SK-N-SH treated with all-trans-retinoic acid at 6 μM for 48 hours (cell line): ENCODE measurements at regions not wholly inside any gene's neighbourhood (a gene's known extent, or its start where the extent isn't known, plus 50 kb on each side); places are given as distances from the start of the nearest gene placed in this dataset.

Source experiments
- ATAC-seq: fragments of 200-7000 bp; cut with Tn5 transposase; 3 replicates; pipeline ENCODE4 v1.9.1; 2020; ENCODE audit warnings: mild to moderate bottlenecking, moderate library complexity
- ARNTL ChIP-seq: fragments of 450-650 bp; formaldehyde crosslinking; IDR thresholded peaks from 2 replicates; pipeline ENCODE4 v1.5.0; 2020; ENCODE audit warnings: low read depth, mild to moderate bottlenecking, moderate library complexity, borderline replicate concordance
- BACH2 ChIP-seq: fragments of 250-450 bp; sonication (Bioruptor Pico); IDR thresholded peaks from 2 replicates; pipeline ENCODE4 v1.9.0; 2021; ENCODE audit warnings: mild to moderate bottlenecking, borderline replicate concordance
- ESRRG ChIP-seq: fragments of 250-450 bp; sonication (Bioruptor Pico); IDR thresholded peaks from 2 replicates; pipeline ENCODE4 v1.6.1; 2021; ENCODE audit warnings: mild to moderate bottlenecking
- OSR1 ChIP-seq: fragments of 250-450 bp; sonication (Bioruptor Pico); IDR thresholded peaks from 2 replicates; pipeline ENCODE4 v1.8.0; 2022; ENCODE audit warnings: moderate library complexity, mild to moderate bottlenecking, inconsistent platforms
- PPARA ChIP-seq: fragments of 250-450 bp; sonication (Bioruptor Pico); IDR thresholded peaks from 2 replicates; pipeline ENCODE4 v1.5.0; 2020; ENCODE audit warnings: mild to moderate bottlenecking, borderline replicate concordance
- RARB ChIP-seq: fragments of 250-450 bp; sonication (Bioruptor Pico); IDR thresholded peaks from 2 replicates; pipeline ENCODE4 v1.8.0; 2021; ENCODE audit warnings: mild to moderate bottlenecking, moderate library complexity
- SNAI2 ChIP-seq: fragments of 250-450 bp; sonication (Bioruptor Pico); IDR thresholded peaks from 2 replicates; pipeline ENCODE4 v1.5.0; 2020; ENCODE audit warnings: mild to moderate bottlenecking, moderate library complexity
- ZC3H10 ChIP-seq: fragments of 250-450 bp; sonication (Bioruptor Pico); IDR thresholded peaks from 2 replicates; pipeline ENCODE4 v1.5.1; 2021; ENCODE audit warnings: mild to moderate bottlenecking, moderate library complexity
- ZNF565 ChIP-seq: fragments of 450-650 bp; formaldehyde crosslinking; conservative IDR thresholded peaks from 2 replicates; pipeline ENCODE4 v1.5.0; 2020; ENCODE audit warnings: low read depth, mild to moderate bottlenecking, moderate library complexity
- TF ChIP-seq, protein P1 (sequence below): fragments of 250-450 bp; sonication (Bioruptor Pico); IDR thresholded peaks from 2 replicates; pipeline ENCODE4 v1.8.0; 2020; ENCODE audit warnings: mild to moderate bottlenecking, moderate library complexity, borderline replicate concordance
- TF ChIP-seq, protein P2 (sequence below): fragments of 250-450 bp; sonication (Bioruptor Pico); IDR thresholded peaks from 2 replicates; pipeline ENCODE4 v1.8.0; 2021; ENCODE audit warnings: low read depth, mild to moderate bottlenecking, moderate library complexity, borderline replicate concordance
- TF ChIP-seq, protein P3 (sequence below): fragments of 250-450 bp; sonication (Bioruptor Pico); IDR thresholded peaks from 2 replicates; pipeline ENCODE4 v1.5.1; 2020; ENCODE audit warnings: low read depth, mild to moderate bottlenecking, moderate library complexity
- TF ChIP-seq, protein P4 (sequence below): fragments of 250-450 bp; sonication (Bioruptor Pico); IDR thresholded peaks from 2 replicates; pipeline ENCODE4 v1.5.0; 2020; ENCODE audit warnings: mild to moderate bottlenecking, moderate library complexity

DNA sequence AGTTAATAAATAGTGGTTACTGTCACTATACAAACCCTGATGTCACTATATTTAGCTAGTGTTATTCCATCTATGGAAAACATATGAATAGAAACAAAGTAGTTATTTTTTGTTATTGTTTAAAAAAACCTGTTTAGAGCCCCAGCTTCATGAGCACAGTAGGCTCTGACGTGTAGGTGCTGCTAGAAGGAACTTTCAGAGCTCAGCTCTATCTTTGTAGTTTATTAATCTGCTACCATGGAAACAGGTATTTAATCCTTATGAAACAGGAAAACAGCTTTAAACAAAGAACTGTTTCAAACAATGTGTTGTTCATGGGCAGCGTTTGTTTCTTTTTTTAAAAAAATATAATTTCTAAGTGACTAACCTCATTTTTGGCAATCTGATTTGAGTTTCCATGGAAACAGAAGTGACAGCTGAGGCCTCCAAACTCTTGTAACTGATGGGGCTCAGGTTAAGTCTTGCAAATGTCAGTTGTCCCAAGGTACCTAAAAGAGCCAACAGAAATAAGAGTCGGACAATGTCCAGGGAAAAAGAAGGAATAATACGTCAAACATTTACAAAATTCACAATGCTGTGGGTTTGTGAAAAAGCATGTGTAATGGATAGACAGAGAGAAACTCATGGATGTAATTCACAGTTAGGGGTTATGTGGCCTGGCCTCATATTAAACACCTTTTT lies 162.0 kb upstream of the C21orf91 start:
- ATAC-seq = no peak
- TF ChIP-seq RARB (CRISPR knock-in tag) = no peak

DNA sequence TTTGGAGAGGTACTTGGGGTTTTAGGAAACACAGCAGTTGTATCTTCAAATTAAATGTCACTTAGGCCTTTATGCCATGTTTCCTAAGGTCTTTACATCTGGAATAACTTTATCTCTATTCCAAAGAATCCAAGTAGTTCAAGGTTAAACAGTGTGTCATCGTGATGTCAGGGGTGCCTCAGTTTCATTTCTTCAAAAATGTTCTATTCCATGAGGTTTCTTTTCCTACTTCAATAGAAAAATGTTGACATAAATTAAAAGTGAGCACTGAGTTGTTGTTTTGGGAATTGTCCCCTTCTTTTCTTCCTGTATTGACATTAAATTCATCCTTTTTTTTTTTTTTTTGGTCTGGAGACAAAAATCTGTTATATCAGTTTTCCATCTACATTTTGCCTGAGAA lies 160.6 kb upstream of the C21orf91 start:
- no peak for TF ChIP-seq BACH2 (CRISPR knock-in tag)
- TF ChIP-seq, protein P1, sequence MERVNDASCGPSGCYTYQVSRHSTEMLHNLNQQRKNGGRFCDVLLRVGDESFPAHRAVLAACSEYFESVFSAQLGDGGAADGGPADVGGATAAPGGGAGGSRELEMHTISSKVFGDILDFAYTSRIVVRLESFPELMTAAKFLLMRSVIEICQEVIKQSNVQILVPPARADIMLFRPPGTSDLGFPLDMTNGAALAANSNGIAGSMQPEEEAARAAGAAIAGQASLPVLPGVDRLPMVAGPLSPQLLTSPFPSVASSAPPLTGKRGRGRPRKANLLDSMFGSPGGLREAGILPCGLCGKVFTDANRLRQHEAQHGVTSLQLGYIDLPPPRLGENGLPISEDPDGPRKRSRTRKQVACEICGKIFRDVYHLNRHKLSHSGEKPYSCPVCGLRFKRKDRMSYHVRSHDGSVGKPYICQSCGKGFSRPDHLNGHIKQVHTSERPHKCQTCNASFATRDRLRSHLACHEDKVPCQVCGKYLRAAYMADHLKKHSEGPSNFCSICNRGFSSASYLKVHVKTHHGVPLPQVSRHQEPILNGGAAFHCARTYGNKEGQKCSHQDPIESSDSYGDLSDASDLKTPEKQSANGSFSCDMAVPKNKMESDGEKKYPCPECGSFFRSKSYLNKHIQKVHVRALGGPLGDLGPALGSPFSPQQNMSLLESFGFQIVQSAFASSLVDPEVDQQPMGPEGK (CRISPR knock-in tag) = no peak
- TF ChIP-seq SNAI2 (CRISPR knock-in tag) = no peak
- no peak for TF ChIP-seq ZNF565 (CRISPR knock-in tag)
- no peak for ATAC-seq

DNA sequence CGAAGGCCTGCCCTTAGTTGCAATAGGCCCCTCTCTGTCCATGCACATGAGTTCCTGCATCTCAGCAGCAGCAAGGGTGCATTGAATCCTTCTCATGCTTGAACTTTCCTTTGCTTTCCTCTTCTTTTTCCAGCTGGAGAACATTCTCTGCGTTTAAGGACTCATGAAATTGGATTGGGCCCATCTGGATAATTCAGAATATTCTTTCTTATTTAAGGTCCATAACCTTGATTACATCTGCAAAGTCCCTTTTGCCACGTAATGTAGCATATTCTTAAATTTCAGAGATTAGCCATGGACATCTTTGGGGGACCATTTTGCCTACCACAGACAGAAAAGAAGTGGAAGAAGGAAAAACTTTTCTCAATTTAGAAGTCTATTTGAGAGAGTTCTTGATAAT lies 159.7 kb upstream of the C21orf91 start:
- no peak for ATAC-seq
- TF ChIP-seq ZC3H10 (CRISPR knock-in tag) (no peak), BACH2 (CRISPR knock-in tag) (no peak), OSR1 (CRISPR knock-in tag) (no peak)
- TF ChIP-seq, protein P2, sequence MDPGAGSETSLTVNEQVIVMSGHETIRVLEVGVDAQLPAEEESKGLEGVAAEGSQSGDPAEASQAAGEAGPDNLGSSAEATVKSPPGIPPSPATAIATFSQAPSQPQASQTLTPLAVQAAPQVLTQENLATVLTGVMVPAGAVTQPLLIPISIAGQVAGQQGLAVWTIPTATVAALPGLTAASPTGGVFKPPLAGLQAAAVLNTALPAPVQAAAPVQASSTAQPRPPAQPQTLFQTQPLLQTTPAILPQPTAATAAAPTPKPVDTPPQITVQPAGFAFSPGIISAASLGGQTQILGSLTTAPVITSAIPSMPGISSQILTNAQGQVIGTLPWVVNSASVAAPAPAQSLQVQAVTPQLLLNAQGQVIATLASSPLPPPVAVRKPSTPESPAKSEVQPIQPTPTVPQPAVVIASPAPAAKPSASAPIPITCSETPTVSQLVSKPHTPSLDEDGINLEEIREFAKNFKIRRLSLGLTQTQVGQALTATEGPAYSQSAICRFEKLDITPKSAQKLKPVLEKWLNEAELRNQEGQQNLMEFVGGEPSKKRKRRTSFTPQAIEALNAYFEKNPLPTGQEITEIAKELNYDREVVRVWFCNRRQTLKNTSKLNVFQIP (CRISPR knock-in tag) = no peak
- TF ChIP-seq, protein P3, sequence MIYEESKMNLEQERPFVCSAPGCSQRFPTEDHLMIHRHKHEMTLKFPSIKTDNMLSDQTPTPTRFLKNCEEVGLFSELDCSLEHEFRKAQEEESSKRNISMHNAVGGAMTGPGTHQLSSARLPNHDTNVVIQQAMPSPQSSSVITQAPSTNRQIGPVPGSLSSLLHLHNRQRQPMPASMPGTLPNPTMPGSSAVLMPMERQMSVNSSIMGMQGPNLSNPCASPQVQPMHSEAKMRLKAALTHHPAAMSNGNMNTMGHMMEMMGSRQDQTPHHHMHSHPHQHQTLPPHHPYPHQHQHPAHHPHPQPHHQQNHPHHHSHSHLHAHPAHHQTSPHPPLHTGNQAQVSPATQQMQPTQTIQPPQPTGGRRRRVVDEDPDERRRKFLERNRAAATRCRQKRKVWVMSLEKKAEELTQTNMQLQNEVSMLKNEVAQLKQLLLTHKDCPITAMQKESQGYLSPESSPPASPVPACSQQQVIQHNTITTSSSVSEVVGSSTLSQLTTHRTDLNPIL (CRISPR knock-in tag) = no peak
- TF ChIP-seq, protein P4, sequence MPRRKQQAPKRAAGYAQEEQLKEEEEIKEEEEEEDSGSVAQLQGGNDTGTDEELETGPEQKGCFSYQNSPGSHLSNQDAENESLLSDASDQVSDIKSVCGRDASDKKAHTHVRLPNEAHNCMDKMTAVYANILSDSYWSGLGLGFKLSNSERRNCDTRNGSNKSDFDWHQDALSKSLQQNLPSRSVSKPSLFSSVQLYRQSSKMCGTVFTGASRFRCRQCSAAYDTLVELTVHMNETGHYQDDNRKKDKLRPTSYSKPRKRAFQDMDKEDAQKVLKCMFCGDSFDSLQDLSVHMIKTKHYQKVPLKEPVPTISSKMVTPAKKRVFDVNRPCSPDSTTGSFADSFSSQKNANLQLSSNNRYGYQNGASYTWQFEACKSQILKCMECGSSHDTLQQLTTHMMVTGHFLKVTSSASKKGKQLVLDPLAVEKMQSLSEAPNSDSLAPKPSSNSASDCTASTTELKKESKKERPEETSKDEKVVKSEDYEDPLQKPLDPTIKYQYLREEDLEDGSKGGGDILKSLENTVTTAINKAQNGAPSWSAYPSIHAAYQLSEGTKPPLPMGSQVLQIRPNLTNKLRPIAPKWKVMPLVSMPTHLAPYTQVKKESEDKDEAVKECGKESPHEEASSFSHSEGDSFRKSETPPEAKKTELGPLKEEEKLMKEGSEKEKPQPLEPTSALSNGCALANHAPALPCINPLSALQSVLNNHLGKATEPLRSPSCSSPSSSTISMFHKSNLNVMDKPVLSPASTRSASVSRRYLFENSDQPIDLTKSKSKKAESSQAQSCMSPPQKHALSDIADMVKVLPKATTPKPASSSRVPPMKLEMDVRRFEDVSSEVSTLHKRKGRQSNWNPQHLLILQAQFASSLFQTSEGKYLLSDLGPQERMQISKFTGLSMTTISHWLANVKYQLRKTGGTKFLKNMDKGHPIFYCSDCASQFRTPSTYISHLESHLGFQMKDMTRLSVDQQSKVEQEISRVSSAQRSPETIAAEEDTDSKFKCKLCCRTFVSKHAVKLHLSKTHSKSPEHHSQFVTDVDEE (CRISPR knock-in tag) = no peak

DNA sequence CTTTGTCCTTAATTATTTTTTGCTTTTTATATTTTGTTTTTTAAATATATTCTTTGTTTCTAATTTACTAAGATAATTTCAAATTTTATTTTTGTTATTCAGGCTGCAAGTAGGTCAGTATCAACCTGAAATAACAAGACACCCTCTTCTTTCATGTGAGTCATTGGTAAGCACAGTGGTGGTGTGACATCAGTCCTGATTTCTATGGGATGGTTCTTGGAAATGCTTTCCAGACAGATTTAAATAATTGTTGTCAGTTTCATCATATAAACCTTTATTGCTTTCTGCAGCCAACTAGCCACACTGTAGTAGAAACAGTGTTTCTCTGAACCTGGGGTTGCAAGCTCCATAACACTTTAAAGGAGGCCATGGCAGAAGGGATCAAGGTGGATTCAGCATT lies 157.5 kb upstream of the C21orf91 start:
- no peak for TF ChIP-seq ZNF565 (CRISPR knock-in tag)
- TF ChIP-seq ESRRG (CRISPR knock-in tag) = no peak
- TF ChIP-seq OSR1 (CRISPR knock-in tag) = no peak
- TF ChIP-seq ZC3H10 (CRISPR knock-in tag) = no peak
- no peak for TF ChIP-seq PPARA
- ATAC-seq = no peak

DNA sequence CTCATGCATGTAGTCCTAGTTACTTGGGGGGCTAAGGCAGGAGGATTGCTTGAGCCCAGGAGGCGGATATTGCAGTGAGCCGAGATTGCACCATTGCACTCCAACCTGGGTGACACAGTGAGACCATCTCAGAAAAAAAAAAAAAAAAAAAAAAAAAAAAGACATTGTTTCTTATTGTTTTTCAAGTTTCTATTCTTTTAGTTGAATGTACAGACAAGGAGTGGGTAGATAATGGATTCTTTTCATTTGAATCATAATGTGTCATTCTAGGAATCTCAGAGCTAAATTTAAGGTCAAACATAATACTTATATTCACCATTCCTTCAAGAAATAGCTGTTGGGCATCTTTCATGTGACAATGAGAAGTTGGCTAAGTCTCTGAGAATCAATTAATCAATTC lies 157.0 kb upstream of the C21orf91 start:
- no peak for TF ChIP-seq ZNF565 (CRISPR knock-in tag)

DNA sequence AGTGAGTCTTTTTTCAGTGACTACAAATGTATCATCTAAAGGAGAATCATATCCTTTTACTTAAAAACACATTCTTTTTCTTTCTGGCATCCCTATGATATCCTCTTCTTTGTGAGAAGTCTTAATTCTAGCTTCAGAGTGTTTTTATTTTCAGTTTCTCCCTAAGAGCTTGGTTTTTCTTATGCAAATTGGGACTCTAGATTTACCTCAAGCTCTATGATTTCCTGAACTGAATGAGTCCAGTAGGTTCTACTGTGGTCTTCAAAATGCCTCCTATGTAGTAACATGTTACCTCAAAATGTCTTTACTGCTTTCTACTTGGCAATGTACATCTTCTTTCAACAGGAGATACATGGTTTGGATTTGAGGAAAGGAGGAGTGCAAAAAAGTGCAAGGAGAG lies 148.2 kb upstream of the C21orf91 start:
- TF ChIP-seq SNAI2 (CRISPR knock-in tag) (no peak), PPARA (no peak), OSR1 (CRISPR knock-in tag) (no peak), ESRRG (CRISPR knock-in tag) (no peak), ARNTL (no peak)
- TF ChIP-seq, protein P4 (CRISPR knock-in tag) = no peak
- no peak for ATAC-seq

More for the DNA sequence above, 157.0 kb upstream of the C21orf91 start:
- no peak for ATAC-seq
